ENCODE measurements at regions not wholly inside any gene's neighbourhood (a gene's known extent, or its start where the extent isn't known, plus 50 kb on each side); places are given as distances from the start of the nearest gene placed in this dataset.

DNA sequence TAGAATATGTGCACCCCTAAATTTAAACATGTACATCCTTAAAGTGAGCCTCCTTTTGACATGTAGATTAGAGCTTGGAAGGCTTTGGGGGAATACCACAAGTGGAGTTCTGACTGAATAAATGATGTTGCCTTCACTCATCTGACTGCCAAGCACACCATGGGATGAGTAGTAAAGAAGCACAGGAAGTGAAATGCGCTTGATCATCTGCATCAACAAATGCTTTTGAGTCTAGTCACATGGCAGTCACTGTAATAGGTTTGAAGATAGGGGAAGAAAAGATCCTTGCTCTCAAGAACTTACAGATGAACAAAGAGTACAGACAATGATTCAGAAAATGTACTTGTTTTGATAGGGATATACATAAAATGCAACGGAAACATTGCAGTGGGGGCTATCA lies 62.0 kb upstream of the STARD4 start:
- ATAC-seq, result no peak

- ATAC-seq, result no peak
Measured at GRCh38 chr5:111572561-111572960, 60.2 kb upstream of the STARD4 start.

DNA sequence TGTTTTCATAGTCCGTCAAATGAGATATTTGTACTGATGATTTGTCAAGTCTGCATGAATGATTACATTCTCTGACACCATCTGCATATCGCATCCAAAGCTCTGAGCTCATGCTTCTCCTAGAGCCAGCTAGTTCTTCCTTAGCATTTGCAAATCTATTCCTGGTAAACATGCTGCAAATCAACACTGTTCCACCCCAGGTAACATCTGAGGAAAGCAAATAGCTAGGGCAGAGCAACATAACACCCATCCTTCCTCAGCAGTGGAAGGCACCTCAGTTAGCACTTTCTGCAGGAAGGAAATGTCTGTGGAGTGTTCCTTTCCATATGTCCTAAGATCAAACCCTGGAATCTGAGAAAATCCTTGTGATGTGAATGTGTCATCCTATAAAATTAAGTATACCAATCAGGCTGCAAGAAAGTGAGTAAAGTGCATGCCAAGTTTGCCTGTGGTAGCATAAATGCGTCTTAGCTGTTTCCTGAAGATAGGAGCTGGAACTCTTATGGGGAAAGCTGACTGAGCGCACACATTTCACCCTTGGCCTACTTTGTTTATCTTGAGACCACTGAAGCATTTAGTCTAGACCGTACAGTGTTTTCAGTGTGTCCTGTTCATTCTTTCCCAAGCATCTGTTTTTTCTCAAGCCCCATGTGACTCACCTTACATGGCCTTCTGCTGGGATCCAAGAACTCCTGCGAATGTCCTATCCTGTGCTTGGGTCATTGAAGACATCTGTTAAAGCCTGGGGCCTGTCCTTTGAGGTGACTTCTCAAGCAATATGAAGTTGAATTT lies 50.9 kb upstream of the STARD4 start:
- ATAC-seq, result no peak

DNA sequence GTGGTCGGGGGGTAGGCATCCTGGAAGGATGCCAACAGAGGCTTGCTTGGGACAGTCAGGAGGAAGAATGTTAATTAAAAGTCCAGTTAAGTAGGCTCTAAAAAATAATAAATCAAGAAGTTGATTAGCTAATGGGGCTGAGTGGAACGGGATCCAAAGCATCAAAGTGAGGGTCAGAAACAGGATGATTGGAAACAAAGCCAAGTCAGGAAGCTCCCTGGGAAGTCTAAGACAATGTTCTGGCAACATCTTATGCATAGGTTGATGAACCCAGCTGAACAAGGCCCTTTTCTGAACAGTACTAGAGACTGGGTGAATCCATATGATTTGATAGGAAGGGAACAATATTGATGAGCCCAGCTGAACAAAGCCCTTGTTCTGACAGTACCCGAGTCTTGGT lies 50.2 kb upstream of the STARD4 start:
- no peak for ATAC-seq
